Suppressor macrophage treated with lipopolysaccharide for 4 hours (primary cell): ENCODE measurements at regions not wholly inside any gene's neighbourhood (a gene's known extent, or its start where the extent isn't known, plus 50 kb on each side); places are given as distances from the start of the nearest gene placed in this dataset.

Experiments used
- DNase-seq: peaks from one replicate; pipeline ENCODE4 v3.0.0-alpha.2; 2020

- DNase-seq = no peak
These were observed 230.2 kb upstream of the NT5C1B start for GRCh38 chr2:18819566-18819965.

GRCh38 chr2:18814387-18814786, 225.0 kb upstream of the NT5C1B start:
- DNase-seq = no peak

DNA sequence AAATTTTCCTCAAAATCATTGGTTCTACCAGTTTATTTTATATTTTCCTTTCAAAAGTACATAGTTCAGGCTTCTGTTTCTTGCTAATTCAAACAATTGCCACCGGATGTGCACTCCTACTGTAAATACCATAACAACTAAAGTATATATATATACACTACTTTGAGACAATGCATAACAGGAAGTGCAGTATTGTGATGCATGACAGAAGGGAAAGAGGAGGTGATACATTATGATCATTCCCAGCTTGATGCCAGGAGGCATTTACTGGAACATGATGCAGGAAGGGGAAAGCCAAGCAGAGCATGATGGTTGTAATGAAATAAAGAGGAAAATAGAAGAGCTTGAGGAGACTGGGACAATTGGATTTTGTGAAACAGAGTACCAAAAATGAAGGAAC, 215.2 kb upstream of the NT5C1B start:
- no peak for DNase-seq

- no peak for DNase-seq
These were observed 214.0 kb upstream of the NT5C1B start for GRCh38 chr2:18803141-18803939.

GRCh38 chr2:18800240-18800971, 211.0 kb upstream of the NT5C1B start:
- no peak for DNase-seq

GRCh38 chr2:18799397-18799796, 210.0 kb upstream of the NT5C1B start:
- DNase-seq = no peak

DNA sequence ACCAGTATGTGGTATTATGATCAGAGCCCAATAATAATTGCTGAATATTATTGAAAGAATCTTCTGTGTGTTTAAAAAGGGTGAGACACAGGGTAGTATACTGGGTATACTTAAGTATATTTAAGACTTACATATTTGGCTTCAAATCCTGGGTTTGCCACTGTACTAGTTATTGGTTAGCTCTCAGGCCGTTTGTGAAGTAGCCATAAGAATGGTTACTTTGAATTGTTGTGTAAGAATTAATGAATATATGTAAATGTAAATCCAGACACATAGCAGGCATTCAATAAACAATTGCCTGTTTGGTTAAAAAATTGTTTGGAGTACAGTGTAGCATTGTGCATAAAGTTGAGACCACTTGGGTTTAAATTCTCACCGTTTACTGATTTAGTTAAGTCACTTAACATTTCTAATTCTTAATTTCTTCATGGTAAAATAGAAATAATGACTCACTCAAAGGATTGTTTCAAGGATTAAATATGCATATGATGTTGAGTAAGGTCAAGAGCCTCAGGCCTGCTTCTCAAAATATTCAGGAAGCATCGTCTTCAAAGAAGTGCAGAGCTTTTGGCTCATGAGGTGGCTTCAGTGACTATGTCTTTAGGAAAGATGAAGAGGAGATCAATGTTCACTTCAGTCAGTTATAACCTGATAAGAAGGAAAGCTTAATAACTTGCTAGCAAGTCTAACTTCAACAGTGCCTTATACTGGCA, 207.9 kb upstream of the NT5C1B start:
- DNase-seq = no peak

DNA sequence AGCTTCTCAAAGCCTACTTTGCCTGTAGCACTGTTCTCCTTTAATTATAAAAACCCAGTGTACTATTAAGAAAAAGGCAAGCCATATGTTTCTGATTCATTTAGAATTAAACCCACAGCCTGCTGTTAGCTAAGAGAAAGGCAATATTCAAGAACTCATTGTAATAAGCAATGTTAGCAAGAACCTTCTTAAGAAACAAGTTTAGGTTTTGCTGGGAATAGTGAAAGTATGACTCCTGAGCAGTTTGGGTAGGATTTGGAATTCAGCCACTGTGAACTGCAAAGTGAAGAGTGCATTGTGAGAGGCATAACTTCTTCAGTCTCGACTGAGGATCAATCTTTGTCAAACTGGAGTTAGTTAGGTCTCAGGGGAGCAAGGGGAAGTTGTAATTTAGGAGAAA, 206.5 kb upstream of the NT5C1B start:
- DNase-seq = no peak

GRCh38 chr2:18792684-18793083, 203.3 kb upstream of the NT5C1B start:
- DNase-seq = no peak

GRCh38 chr2:18792226-18792629, 202.9 kb upstream of the NT5C1B start:
- no peak for DNase-seq

- no peak for DNase-seq
These were observed 201.9 kb upstream of the NT5C1B start for GRCh38 chr2:18791172-18791797.

- no peak for DNase-seq
These were observed 201.3 kb upstream of the NT5C1B start for GRCh38 chr2:18790509-18791171.

DNA sequence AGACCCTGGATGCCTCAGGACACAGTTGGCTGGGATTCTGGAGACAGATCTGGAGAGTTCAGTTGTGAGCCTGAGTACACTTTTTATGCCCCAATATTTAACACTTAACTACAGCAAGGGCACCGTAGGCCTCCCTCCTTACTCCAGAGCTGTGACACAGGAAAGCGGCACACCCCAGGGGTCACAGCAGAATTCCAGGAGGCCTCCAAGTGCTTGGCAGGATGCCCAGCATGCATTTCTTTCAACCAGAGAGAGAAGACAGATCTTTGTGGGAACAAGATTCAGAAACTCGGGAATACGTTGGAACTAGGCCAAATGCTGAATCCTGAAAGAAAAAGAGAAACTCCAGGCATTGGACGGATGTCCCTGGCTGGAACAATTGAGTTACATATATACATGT, 199.2 kb upstream of the NT5C1B start:
- no peak for DNase-seq

DNA sequence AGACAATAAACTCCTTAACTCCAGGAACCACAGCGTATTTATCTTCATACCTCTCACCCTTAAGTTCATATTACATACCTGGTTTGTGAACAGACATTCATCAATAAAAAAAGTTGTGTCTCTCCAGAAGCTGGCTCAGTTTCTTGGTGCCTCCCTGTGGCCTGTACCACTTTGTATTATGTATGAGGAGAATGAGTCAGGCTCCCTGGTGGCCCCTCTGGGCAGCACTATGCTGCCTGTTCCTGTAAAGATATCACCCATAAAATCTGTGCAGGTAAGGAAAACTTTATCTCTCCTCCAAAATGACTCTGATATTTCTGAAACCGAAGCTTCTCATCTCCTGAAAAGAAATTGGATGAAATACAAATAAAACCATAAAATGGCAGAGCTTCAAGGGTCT, 198.4 kb upstream of the NT5C1B start:
- DNase-seq = no peak

DNA sequence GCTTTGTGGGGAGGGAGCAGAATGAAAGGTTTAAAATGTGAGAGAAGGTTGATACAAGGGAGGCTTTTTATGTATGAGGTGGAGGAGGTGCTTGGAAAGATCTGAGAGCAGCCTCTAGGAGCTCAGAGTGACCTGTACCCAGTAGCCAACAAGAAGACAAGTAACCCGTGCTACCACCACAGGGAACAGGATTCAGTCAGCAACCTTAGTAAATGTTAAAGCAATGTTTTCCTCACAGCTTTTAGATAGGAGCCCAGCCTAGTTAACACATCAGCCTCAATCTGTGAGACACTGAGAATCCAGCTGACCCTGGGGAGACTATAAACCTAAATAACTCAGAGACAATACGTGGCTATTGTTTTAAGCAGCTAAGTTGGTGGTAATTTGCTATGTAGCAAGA, 194.9 kb upstream of the NT5C1B start:
- DNase-seq = no peak

- no peak for DNase-seq
These were observed 192.3 kb upstream of the NT5C1B start for GRCh38 chr2:18781541-18782280.

GRCh38 chr2:18777250-18777812, 188.0 kb upstream of the NT5C1B start:
- DNase-seq = no peak

DNA sequence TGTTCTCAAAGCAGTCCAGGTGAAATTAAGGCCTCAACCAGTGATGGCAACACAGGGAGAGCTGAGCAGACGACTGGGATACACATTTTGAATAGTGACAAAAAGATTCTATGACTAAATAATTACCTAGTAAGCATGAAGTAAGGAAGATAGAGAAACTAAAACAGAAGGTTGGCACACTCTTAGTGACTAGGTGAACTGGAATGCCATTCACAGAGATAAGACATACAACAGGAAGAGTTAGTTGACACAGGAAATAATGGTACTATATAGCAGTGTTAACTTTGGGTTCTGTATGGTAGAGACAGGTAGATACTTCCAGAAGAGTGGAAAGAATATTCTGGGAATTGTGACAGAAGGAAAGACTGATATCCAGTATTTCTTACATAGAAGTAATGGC, 181.8 kb upstream of the NT5C1B start:
- no peak for DNase-seq

GRCh38 chr2:18763338-18763737, 174.0 kb upstream of the NT5C1B start:
- no peak for DNase-seq

DNA sequence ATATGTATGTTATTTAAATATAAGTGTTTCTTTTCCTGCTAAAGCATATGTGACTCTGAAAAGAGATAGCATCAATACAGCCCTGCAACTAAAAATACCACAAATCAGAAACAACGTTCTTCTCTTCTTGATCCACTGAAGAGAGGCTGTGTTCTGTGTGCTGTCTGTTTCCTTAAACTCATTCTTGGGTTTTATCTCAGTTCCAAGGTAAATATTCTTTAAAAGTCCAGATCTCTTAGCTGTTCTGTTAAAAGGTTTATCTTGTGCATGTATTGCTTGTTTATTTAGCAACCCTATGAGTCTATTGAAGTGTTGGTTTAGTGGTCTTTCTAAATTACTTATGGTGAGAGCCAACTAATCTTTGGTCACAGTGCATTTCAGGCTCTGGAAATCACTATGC, 173.3 kb upstream of the NT5C1B start:
- no peak for DNase-seq

DNA sequence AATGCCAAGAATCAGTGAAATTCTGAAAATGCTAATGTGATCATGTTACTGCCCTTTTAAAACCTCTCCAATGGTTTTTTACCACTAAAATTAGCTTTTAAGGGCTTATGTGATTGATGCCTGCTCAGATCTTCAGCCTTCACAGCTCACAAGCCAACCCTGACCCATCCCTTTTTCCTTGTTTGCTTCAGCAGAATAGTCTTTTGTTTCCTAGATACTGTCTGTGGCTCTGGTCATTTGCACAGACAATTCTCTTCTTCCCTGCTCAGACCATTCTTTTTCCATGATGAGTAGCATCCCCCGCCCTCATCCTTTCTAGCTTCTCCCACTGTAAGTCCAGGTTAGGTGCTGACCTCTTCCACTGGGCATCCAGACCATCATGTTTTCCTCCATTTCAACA, 164.9 kb upstream of the NT5C1B start:
- DNase-seq = no peak

GRCh38 chr2:18753722-18754121, 164.4 kb upstream of the NT5C1B start:
- DNase-seq = no peak
